GM19193 (cell line): ENCODE measurements at regions not wholly inside any gene's neighbourhood (a gene's known extent, or its start where the extent isn't known, plus 50 kb on each side); places are given as distances from the start of the nearest gene placed in this dataset.

Experiments
- POLR2A ChIP-seq: IDR thresholded peaks from 4 replicates; pipeline ENCODE4 v1.6.1; 2011; ENCODE audit not compliant: insufficient read depth, insufficient read length; ENCODE audit errors: extremely low read depth

- TF ChIP-seq POLR2A, result no peak
Measured at GRCh38 chr2:128769457-128770142, 450.9 kb upstream of the HS6ST1 start.

GRCh38 chr2:128770143-128771085 is 451.7 kb upstream of the HS6ST1 start:
- no peak for TF ChIP-seq POLR2A

GRCh38 chr2:128771401-128771800 is 452.7 kb upstream of the HS6ST1 start:
- TF ChIP-seq POLR2A, result no peak

GRCh38 chr2:128772671-128773070 is 454.0 kb upstream of the HS6ST1 start:
- TF ChIP-seq POLR2A, result no peak

GRCh38 chr2:128773641-128774319 is 455.1 kb upstream of the HS6ST1 start:
- TF ChIP-seq POLR2A, result no peak

- no peak for TF ChIP-seq POLR2A
Measured at GRCh38 chr2:128774320-128775216, 455.9 kb upstream of the HS6ST1 start.

GRCh38 chr2:128775217-128775913 is 456.7 kb upstream of the HS6ST1 start:
- no peak for TF ChIP-seq POLR2A

- TF ChIP-seq POLR2A, result no peak
Measured at GRCh38 chr2:128775914-128776285, 457.2 kb upstream of the HS6ST1 start.

- TF ChIP-seq POLR2A, result no peak
Measured at GRCh38 chr2:128776461-128777195, 458.0 kb upstream of the HS6ST1 start.

- TF ChIP-seq POLR2A, result no peak
Measured at GRCh38 chr2:128777196-128778035, 458.7 kb upstream of the HS6ST1 start.

GRCh38 chr2:128778843-128779242 is 460.2 kb upstream of the HS6ST1 start:
- TF ChIP-seq POLR2A, result no peak
